Sigmoid colon (tissue), 6 donors: ENCODE measurements at regions not wholly inside any gene's neighbourhood (a gene's known extent, or its start where the extent isn't known, plus 50 kb on each side); places are given as distances from the start of the nearest gene placed in this dataset.

ENCODE experiments used
- DNase-seq: peaks from one replicate; pipeline ENCODE4 v3.0.0-alpha.2; 2019
- H3K27ac ChIP-seq, 4 donors: fragments of 200-600 bp; sonication (generic); one replicate each; pipeline ENCODE4 v1.5.1; 2016 to 2019; ENCODE audit warnings: mild to moderate bottlenecking in 1 of 4
- H3K27me3 ChIP-seq, 3 donors: fragments of 200-600 bp; sonication (generic); one replicate each; pipeline ENCODE4 v1.5.1; 2019; ENCODE audit warnings: mild to moderate bottlenecking in 1 of 3
- H3K36me3 ChIP-seq, 4 donors: fragments of 200-600 bp; sonication (generic); one replicate each; pipeline ENCODE4 v1.5.1; 2016 to 2019
- H3K4me1 ChIP-seq, 4 donors: fragments of 200-600 bp; sonication (generic); one replicate each; pipeline ENCODE4 v1.5.1; 2017 to 2019
- H3K4me3 ChIP-seq, 4 donors: fragments of 200-600 bp; sonication (generic); one replicate each; pipeline ENCODE4 v1.5.1; 2017 to 2019; ENCODE audit warnings: mild to moderate bottlenecking in 2 of 4, moderate library complexity in 1 of 4
- H3K9me3 ChIP-seq, 4 donors: fragments of 200-600 bp in 3 of 4; sonication (generic) in 3 of 4; one replicate each; pipeline versions ENCODE4 v1.5.1 to v1.6.1; 2013 to 2019
- CTCF ChIP-seq, 4 experiments: fragments of 450-650 bp in 3 of 4; fragments of 200-600 bp in 1 of 4; IDR thresholded peaks; one replicate each; pipeline ENCODE4 v1.5.1; 2016 to 2019; ENCODE audit warnings: antibody characterized with exemption in 4 of 4, mild to moderate bottlenecking in 3 of 4, moderate library complexity in 2 of 4
- EP300 ChIP-seq, 4 donors: sonication (generic); formaldehyde crosslinking; IDR thresholded peaks; one replicate each; pipeline ENCODE4 v1.6.1; 2017; ENCODE audit warnings: antibody characterized with exemption in 4 of 4
- POLR2A ChIP-seq, 2 donors: fragments of 450-650 bp; IDR thresholded peaks; one replicate each; pipeline ENCODE4 v1.6.1; 2016; ENCODE audit warnings: antibody characterized with exemption in 2 of 2, mild to moderate bottlenecking in 2 of 2, moderate library complexity in 2 of 2
- POLR2AphosphoS5 ChIP-seq, 4 donors: sonication (generic); formaldehyde crosslinking; IDR thresholded peaks; one replicate each; pipeline ENCODE4 v1.6.1; 2017; ENCODE audit warnings: antibody characterized with exemption in 4 of 4
- WGBS, 2 donors: extraction: QIAGEN DNeasy Blood & Tissue Kit; methylation state at CpG; one replicate each; pipeline ENCODE4 v1.1.7; 2013; 5-methylcytosine and 5-hydroxymethylcytosine counted together
- intact Hi-C: fragments of 100-400 bp; cut with DNase I; formaldehyde crosslinking; loops from one replicate; pipeline ENCODE4 v1.15.1; 2023
- donor health status: healthy with polysubstance abuse.
- donor health status: healthy.

GRCh38 chr4:14568351-14568750, 433.9 kb upstream of the CPEB2 start:
- H3K9me3 ChIP-seq: no peaks in the 10 kb centered on the region
- H3K27me3 ChIP-seq: no peaks in the 10 kb centered on the region
- H3K36me3 ChIP-seq: no peaks in the 10 kb centered on the region
- DNase-seq: no peak
- TF ChIP-seq CTCF (IDR thresholded peaks at IDR 0.05) (no peak), POLR2AphosphoS5 (IDR thresholded peaks at IDR 0.05) (no peak), EP300 (IDR thresholded peaks at IDR 0.05) (no peak), POLR2A (IDR thresholded peaks at IDR 0.05) (no peak)
- H3K4me1 ChIP-seq: peaks cover 0 to 7% (median 0%) of the 10 kb centered on the region in 4 donors
- intact Hi-C loops: no loop called here
- WGBS, 2 donors: 54 to 80% methylated on average over 2 of the region's 2 CpGs
- H3K27ac ChIP-seq: no peak overlapping the region
- no peak overlapping the region for H3K4me3 ChIP-seq

GRCh38 chr4:14575289-14575688, 427.0 kb upstream of the CPEB2 start:
- Histone ChIP-seq H3K36me3 (no peaks in the 10 kb centered on the region), H3K27ac (no peak overlapping the region), H3K9me3 (peaks cover 0 to 2% (median 0%) of the 10 kb centered on the region in 4 donors), H3K4me3 (no peak overlapping the region), H3K27me3 (no peaks in the 10 kb centered on the region), H3K4me1 (no peaks in the 10 kb centered on the region)
- intact Hi-C loops: no loop called here
- no peak for TF ChIP-seq CTCF (IDR thresholded peaks at IDR 0.05)
- no peak for TF ChIP-seq EP300 (IDR thresholded peaks at IDR 0.05)
- no peak for TF ChIP-seq POLR2A (IDR thresholded peaks at IDR 0.05)
- no peak for TF ChIP-seq POLR2AphosphoS5 (IDR thresholded peaks at IDR 0.05)
- no peak for DNase-seq
- WGBS, 2 donors: 65 to 74% methylated on average over 1 of the region's 1 CpG

GRCh38 chr4:14575919-14576318, 426.4 kb upstream of the CPEB2 start:
- 69 to 95% methylated on average over 2 of the region's 2 CpGs for WGBS, 2 donors
- no peaks in the 10 kb centered on the region for H3K4me1 ChIP-seq
- H3K27ac ChIP-seq: no peak overlapping the region
- DNase-seq: no peak
- H3K4me3 ChIP-seq: no peak overlapping the region
- intact Hi-C loops: no loop called here
- no peaks in the 10 kb centered on the region for H3K36me3 ChIP-seq
- no peak for TF ChIP-seq EP300 (IDR thresholded peaks at IDR 0.05)
- no peak for TF ChIP-seq POLR2AphosphoS5 (IDR thresholded peaks at IDR 0.05)
- no peak for TF ChIP-seq CTCF (IDR thresholded peaks at IDR 0.05)
- TF ChIP-seq POLR2A (IDR thresholded peaks at IDR 0.05): no peak
- H3K9me3 ChIP-seq: peaks cover 0 to 2% (median 0%) of the 10 kb centered on the region in 4 donors
- H3K27me3 ChIP-seq: no peaks in the 10 kb centered on the region

- Histone ChIP-seq H3K4me1 (no peaks in the 10 kb centered on the region), H3K36me3 (no peaks in the 10 kb centered on the region), H3K27me3 (no peaks in the 10 kb centered on the region), H3K27ac (no peak overlapping the region), H3K9me3 (peaks cover 0 to 2% (median 0%) of the 10 kb centered on the region in 4 donors), H3K4me3 (no peak overlapping the region)
- DNase-seq: no peak
- intact Hi-C loops: no loop called here
- TF ChIP-seq CTCF (IDR thresholded peaks at IDR 0.05) (no peak), POLR2A (IDR thresholded peaks at IDR 0.05) (no peak), POLR2AphosphoS5 (IDR thresholded peaks at IDR 0.05) (no peak), EP300 (IDR thresholded peaks at IDR 0.05) (no peak)
Measured at GRCh38 chr4:14580061-14580460, 422.2 kb upstream of the CPEB2 start.

- H3K4me1 ChIP-seq: no peaks in the 10 kb centered on the region
- 7 to 29% methylated on average over 3 of the region's 3 CpGs for WGBS, 2 donors
- no peak overlapping the region for H3K4me3 ChIP-seq
- peaks cover 0 to 2% (median under 1%) of the 10 kb centered on the region in 4 donors for H3K9me3 ChIP-seq
- intact Hi-C loops: no loop called here
- H3K36me3 ChIP-seq: no peaks in the 10 kb centered on the region
- H3K27ac ChIP-seq: no peak overlapping the region
- no peak for DNase-seq
- H3K27me3 ChIP-seq: no peaks in the 10 kb centered on the region
- TF ChIP-seq POLR2A (IDR thresholded peaks at IDR 0.05) (no peak), CTCF (IDR thresholded peaks at IDR 0.05) (no peak), POLR2AphosphoS5 (IDR thresholded peaks at IDR 0.05) (no peak), EP300 (IDR thresholded peaks at IDR 0.05) (no peak)
Measured at GRCh38 chr4:14581741-14582140, 420.5 kb upstream of the CPEB2 start.
